Activated naive CD8-positive, alpha-beta T cell (primary cell): ENCODE measurements at regions not wholly inside any gene's neighbourhood (a gene's known extent, or its start where the extent isn't known, plus 50 kb on each side); places are given as distances from the start of the nearest gene placed in this dataset.

Experiments
- H3K27ac Mint-ChIP-seq: one replicate; pipeline ENCODE4 v1.8.0; 2021; ENCODE audit warnings: mixed read lengths
- H3K27me3 Mint-ChIP-seq: one replicate; pipeline ENCODE4 v1.8.0; 2021; ENCODE audit warnings: mixed read lengths
- H3K36me3 Mint-ChIP-seq: one replicate; pipeline ENCODE4 v1.8.0; 2021; ENCODE audit warnings: mixed read lengths
- H3K4me1 Mint-ChIP-seq: one replicate; pipeline ENCODE4 v1.8.0; 2021; ENCODE audit warnings: low read depth, mixed read lengths
- H3K4me3 Mint-ChIP-seq: one replicate; pipeline ENCODE4 v1.8.0; 2021; ENCODE audit warnings: mild to moderate bottlenecking, mixed read lengths
- H3K9me3 Mint-ChIP-seq: one replicate; pipeline ENCODE4 v1.8.0; 2021; ENCODE audit warnings: low read depth, mixed read lengths

GRCh38 chr16:85335584-85336491, 223.6 kb upstream of the CIBAR2 start:
- Mint-ChIP-seq H3K4me3 (peak overlapping the region; percentile 82), H3K4me1 (peaks cover 14% of the 10 kb centered on the region), H3K36me3 (no peaks in the 10 kb centered on the region), H3K9me3 (no peaks in the 10 kb centered on the region), H3K27ac (peak overlapping the region; percentile 72), H3K27me3 (no peaks in the 10 kb centered on the region)

DNA sequence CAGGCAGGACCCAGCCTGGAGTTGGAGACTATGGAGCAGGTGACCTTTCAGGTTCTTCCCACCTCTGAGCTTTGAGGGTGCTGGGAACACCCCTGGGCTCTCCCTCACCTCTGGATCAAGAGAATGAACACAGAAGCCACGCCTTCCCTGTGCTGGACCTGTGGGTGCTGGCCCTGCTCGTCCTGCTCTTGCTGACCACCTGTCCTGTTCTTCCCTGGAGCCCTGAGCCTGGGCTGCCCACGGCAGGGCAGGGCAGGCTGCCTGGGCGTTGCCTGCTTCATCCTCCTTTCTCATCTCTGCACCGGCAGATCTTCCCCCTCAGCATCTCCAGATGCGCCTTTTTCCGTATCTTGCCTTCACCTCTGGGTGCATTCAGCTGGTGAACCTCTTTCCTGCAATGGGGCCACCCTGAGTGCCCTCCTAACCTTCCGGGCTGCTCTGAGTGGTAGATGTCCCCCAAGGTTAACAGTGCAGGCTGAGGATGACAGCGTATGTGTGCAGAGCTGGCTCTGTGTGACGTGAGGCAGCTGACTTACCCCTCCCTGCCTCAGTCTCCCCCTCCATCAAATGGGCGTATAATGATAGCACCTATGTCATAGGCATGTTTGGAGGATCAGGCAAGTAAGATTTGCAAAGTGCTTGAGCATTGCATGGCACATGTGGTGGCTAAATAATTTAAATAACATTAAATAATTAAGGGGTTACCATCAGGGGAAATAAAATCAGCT, 225.8 kb upstream of the CIBAR2 start:
- H3K9me3 Mint-ChIP-seq = no peaks in the 10 kb centered on the region
- no peak overlapping the region for H3K4me3 Mint-ChIP-seq
- no peaks in the 10 kb centered on the region for H3K36me3 Mint-ChIP-seq
- H3K4me1 Mint-ChIP-seq = peaks cover 13% of the 10 kb centered on the region
- no peaks in the 10 kb centered on the region for H3K27me3 Mint-ChIP-seq
- no peak overlapping the region for H3K27ac Mint-ChIP-seq

GRCh38 chr16:85338638-85338982, 226.3 kb upstream of the CIBAR2 start:
- Mint-ChIP-seq H3K4me1 (peaks cover 13% of the 10 kb centered on the region), H3K27ac (no peak overlapping the region), H3K27me3 (no peaks in the 10 kb centered on the region), H3K36me3 (no peaks in the 10 kb centered on the region), H3K4me3 (no peak overlapping the region), H3K9me3 (no peaks in the 10 kb centered on the region)

GRCh38 chr16:85338989-85339685, 226.9 kb upstream of the CIBAR2 start:
- no peaks in the 10 kb centered on the region for H3K36me3 Mint-ChIP-seq
- no peak overlapping the region for H3K4me3 Mint-ChIP-seq
- no peak overlapping the region for H3K27ac Mint-ChIP-seq
- H3K9me3 Mint-ChIP-seq = no peaks in the 10 kb centered on the region
- H3K27me3 Mint-ChIP-seq = no peaks in the 10 kb centered on the region
- peaks cover 13% of the 10 kb centered on the region for H3K4me1 Mint-ChIP-seq

DNA sequence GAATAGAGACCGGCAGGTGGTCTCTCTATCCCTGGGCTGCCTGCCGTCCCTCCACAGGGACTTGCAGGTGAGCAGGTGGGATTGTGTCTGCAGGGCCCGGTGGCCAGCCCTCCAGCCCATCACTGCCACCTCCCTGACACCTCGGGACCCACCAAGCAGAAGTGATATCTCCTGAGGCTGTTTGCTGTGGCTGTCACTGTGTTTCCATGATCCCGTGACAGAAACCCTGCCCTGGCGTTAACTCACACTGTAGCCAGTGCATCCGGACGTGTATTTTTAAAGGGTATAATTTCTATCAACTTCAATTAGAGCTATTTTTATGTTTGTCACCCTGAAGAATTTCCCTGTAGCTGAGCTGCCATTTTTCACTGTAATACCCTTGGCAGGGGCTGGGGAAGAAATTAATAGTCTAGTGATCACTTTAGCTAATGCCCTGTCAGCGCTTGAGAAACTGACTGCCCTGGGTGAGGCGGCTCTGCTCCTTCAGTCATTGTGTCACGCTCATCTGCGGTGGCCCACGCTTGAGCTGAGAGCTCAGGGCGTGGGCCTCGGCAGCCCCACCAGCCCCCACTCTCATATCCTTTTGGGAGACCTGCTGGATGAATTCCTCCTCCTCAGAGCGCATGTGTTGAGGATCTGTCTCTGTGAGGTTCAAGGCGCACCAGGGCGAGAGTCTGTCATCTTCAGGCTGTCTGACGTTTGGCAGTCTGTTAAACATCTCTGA, 229.9 kb upstream of the CIBAR2 start:
- H3K36me3 Mint-ChIP-seq = no peaks in the 10 kb centered on the region
- no peaks in the 10 kb centered on the region for H3K27me3 Mint-ChIP-seq
- H3K27ac Mint-ChIP-seq = no peak overlapping the region
- no peaks in the 10 kb centered on the region for H3K9me3 Mint-ChIP-seq
- H3K4me3 Mint-ChIP-seq = no peak overlapping the region
- no peaks in the 10 kb centered on the region for H3K4me1 Mint-ChIP-seq

DNA sequence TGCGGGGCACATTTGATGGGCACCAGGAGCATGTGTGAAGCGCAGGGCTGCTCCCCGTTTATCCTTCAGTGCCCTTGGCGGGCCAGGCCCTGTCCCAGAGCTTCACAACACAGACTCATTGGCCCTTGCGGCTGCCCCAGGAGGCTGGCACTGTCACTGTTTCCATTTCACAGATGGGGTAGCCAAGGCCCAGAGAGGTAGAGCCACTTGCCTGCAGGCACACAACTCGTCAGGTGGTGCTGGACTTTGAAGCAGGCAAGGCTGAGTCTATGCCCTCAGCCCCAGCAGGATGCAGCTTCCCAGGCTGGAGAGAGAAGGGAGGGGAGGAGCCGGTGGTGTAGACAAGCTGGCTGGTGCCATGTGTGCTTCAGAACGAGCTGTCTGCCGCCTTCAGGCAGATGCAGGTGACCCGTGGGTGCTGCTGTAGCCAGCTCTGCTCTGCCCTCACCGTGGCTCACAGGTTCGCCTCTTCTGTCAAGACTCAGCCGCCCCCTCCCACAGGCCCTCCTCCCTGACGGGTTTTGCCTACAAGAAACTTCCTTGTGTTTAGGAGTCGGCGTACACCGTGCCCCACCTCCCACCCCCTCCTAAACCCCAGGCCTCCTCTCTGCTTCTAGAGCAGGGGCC, 232.3 kb upstream of the CIBAR2 start:
- Mint-ChIP-seq H3K27me3 (no peaks in the 10 kb centered on the region), H3K9me3 (no peaks in the 10 kb centered on the region), H3K36me3 (no peaks in the 10 kb centered on the region), H3K4me1 (no peaks in the 10 kb centered on the region), H3K27ac (no peak overlapping the region), H3K4me3 (no peak overlapping the region)

- no peaks in the 10 kb centered on the region for H3K9me3 Mint-ChIP-seq
Observed at GRCh38 chr16:85345129-85345639, 232.9 kb upstream of the CIBAR2 start.

GRCh38 chr16:85346404-85347212, 234.3 kb upstream of the CIBAR2 start:
- no peaks in the 10 kb centered on the region for H3K27me3 Mint-ChIP-seq
- H3K4me1 Mint-ChIP-seq = no peaks in the 10 kb centered on the region
- H3K36me3 Mint-ChIP-seq = no peaks in the 10 kb centered on the region
- H3K27ac Mint-ChIP-seq = no peak overlapping the region
- no peak overlapping the region for H3K4me3 Mint-ChIP-seq
- H3K9me3 Mint-ChIP-seq = no peaks in the 10 kb centered on the region

More at GRCh38 chr16:85345129-85345639, 232.9 kb upstream of the CIBAR2 start:
- H3K27ac Mint-ChIP-seq = no peak overlapping the region
- no peak overlapping the region for H3K4me3 Mint-ChIP-seq
- no peaks in the 10 kb centered on the region for H3K4me1 Mint-ChIP-seq
- H3K36me3 Mint-ChIP-seq = no peaks in the 10 kb centered on the region
- H3K27me3 Mint-ChIP-seq = no peaks in the 10 kb centered on the region

GRCh38 chr16:85347213-85347591, 234.9 kb upstream of the CIBAR2 start:
- H3K4me3 Mint-ChIP-seq = no peak overlapping the region
- no peaks in the 10 kb centered on the region for H3K36me3 Mint-ChIP-seq
- no peaks in the 10 kb centered on the region for H3K27me3 Mint-ChIP-seq
- H3K27ac Mint-ChIP-seq = no peak overlapping the region
- H3K9me3 Mint-ChIP-seq = no peaks in the 10 kb centered on the region
- H3K4me1 Mint-ChIP-seq = no peaks in the 10 kb centered on the region

DNA sequence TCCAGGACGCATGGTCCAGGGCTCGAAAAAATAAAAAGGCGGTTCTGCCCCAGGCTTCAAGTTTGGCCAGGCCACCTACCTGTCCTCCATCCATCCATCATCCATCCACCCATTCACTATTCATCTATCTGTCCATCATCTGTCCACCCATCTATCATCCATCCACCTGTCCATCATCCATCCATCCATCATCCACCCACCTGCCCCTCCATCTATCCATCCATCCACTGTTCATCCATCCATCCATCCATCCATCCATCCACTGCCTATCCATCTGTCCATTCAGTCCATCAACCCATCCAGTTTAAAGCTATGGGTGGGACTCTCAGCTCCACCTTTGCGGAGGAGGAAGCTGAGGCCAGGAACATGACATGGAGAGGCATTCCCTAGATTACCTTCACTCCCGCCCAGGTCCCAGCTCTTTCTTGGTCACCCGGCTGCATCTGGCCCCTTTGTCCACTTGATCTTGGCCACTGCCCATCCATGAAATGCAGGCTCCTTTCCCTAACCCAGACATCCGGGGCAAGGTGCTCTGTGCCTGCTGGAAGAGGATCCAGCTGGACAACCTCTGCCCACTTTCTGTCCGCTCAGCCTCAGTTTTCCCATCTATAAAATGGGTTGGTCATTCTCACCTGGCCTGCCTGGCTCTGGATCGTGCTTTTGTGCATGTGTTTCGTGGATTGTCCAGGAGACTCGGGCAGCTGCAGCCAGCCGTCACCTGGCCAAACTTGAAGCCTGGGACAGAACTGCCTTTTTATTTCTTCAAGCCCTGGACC, 236.0 kb upstream of the CIBAR2 start:
- Mint-ChIP-seq H3K4me1 (no peaks in the 10 kb centered on the region), H3K27me3 (no peaks in the 10 kb centered on the region), H3K9me3 (peaks cover 2% of the 10 kb centered on the region), H3K27ac (no peak overlapping the region), H3K4me3 (no peak overlapping the region), H3K36me3 (no peaks in the 10 kb centered on the region)

- no peaks in the 10 kb centered on the region for H3K27me3 Mint-ChIP-seq
- peaks cover 3% of the 10 kb centered on the region for H3K9me3 Mint-ChIP-seq
- no peaks in the 10 kb centered on the region for H3K4me1 Mint-ChIP-seq
- no peaks in the 10 kb centered on the region for H3K36me3 Mint-ChIP-seq
- H3K4me3 Mint-ChIP-seq = no peak overlapping the region
- no peak overlapping the region for H3K27ac Mint-ChIP-seq
Observed at GRCh38 chr16:85348911-85349334, 236.7 kb upstream of the CIBAR2 start.

- Mint-ChIP-seq H3K4me3 (no peak overlapping the region), H3K27ac (no peak overlapping the region), H3K9me3 (peaks cover 3% of the 10 kb centered on the region), H3K36me3 (no peaks in the 10 kb centered on the region), H3K4me1 (no peaks in the 10 kb centered on the region), H3K27me3 (no peaks in the 10 kb centered on the region)
Observed at GRCh38 chr16:85349365-85350145, 237.3 kb upstream of the CIBAR2 start.
